ENCODE measurements at regions not wholly inside any gene's neighbourhood (a gene's known extent, or its start where the extent isn't known, plus 50 kb on each side); places are given as distances from the start of the nearest gene placed in this dataset.

DNA sequence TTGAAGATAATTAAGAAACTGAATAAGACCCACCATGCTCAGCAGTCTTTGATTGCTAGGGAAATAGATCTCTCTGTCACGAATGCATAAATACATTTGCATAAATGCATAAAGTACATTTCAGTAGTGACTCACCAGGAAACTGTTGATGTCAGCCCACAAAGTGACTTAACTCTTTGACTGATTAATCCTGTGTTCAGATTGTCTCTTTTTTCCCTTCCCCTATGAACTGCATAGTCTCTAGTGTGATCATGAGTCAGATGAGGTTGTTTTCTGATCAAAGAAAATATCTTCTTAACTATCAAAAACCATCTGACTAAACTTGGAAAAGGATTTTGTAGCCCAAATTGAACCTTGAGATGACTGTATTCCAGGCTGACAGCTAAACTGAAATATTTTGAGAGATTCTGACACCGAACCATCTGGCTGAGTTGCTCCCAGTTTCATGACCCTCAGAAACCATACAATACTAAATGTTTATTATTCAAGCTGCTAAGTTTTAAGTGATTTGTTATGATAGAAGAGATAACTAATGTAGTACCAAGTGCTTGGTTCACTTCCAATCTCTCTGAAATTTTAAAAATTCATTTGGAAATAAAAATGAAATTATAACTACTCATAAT, 1381.5 kb upstream of the AGA start:
- TF ChIP-seq, protein P1, sequence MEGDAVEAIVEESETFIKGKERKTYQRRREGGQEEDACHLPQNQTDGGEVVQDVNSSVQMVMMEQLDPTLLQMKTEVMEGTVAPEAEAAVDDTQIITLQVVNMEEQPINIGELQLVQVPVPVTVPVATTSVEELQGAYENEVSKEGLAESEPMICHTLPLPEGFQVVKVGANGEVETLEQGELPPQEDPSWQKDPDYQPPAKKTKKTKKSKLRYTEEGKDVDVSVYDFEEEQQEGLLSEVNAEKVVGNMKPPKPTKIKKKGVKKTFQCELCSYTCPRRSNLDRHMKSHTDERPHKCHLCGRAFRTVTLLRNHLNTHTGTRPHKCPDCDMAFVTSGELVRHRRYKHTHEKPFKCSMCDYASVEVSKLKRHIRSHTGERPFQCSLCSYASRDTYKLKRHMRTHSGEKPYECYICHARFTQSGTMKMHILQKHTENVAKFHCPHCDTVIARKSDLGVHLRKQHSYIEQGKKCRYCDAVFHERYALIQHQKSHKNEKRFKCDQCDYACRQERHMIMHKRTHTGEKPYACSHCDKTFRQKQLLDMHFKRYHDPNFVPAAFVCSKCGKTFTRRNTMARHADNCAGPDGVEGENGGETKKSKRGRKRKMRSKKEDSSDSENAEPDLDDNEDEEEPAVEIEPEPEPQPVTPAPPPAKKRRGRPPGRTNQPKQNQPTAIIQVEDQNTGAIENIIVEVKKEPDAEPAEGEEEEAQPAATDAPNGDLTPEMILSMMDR (IDR thresholded peaks at IDR 0.05; ENCODE audit: insufficient read depth, low read length): no peak
- no peak for TF ChIP-seq GABPA (IDR thresholded peaks at IDR 0.05; ENCODE audit: low read depth)

All from HL-60 (cell line).